IMR-90 (cell line): ENCODE measurements at regions not wholly inside any gene's neighbourhood (a gene's known extent, or its start where the extent isn't known, plus 50 kb on each side); places are given as distances from the start of the nearest gene placed in this dataset.

Source experiments
- POLR2A ChIP-seq: IDR thresholded peaks from 2 replicates; pipeline ENCODE4 v1.6.1; 2012; ENCODE audit warnings: mild to moderate bottlenecking, low read depth, low read length
- RAD21 ChIP-seq: IDR thresholded peaks from 2 replicates; pipeline ENCODE4 v1.6.1; 2012; ENCODE audit warnings: low read length, improper control_type of control experiment
- RFX5 ChIP-seq: IDR thresholded peaks from 2 replicates; pipeline ENCODE4 v1.8.0; 2012; ENCODE audit warnings: low read depth, mild to moderate bottlenecking, low read length, moderate library complexity
- SMC3 ChIP-seq: fragments of 150-350 bp; IDR thresholded peaks from 2 replicates; pipeline ENCODE4 v1.6.1; 2016; ENCODE audit warnings: low read depth, mild to moderate bottlenecking, antibody characterized with exemption, low read length, moderate library complexity
- TF ChIP-seq, protein P1 (sequence below): conservative IDR thresholded peaks from 2 replicates; pipeline ENCODE4 v1.5.1; 2012; ENCODE audit warnings: mild to moderate bottlenecking, low read depth, low read length, improper control_type of control experiment

DNA sequence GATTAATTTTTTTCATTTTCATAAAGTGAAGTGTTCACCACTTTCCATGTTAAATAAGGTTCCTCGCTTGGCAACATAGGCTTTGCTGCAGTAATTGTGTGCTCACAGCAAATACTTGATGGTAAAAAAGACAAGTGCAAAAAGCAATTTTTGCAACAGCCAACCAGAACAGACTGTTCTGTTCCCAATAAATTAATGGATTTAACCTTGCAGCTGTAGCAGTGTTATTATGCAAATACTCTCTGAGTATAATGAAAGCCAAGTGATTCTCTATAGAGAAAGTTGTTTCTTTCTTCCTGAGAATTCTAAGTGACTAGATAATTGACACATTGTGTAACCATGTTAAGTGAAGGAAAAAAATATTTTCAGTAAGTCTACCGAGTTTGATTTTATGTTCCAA is 183.7 kb upstream of the NAALADL2 start:
- TF ChIP-seq, protein P1, sequence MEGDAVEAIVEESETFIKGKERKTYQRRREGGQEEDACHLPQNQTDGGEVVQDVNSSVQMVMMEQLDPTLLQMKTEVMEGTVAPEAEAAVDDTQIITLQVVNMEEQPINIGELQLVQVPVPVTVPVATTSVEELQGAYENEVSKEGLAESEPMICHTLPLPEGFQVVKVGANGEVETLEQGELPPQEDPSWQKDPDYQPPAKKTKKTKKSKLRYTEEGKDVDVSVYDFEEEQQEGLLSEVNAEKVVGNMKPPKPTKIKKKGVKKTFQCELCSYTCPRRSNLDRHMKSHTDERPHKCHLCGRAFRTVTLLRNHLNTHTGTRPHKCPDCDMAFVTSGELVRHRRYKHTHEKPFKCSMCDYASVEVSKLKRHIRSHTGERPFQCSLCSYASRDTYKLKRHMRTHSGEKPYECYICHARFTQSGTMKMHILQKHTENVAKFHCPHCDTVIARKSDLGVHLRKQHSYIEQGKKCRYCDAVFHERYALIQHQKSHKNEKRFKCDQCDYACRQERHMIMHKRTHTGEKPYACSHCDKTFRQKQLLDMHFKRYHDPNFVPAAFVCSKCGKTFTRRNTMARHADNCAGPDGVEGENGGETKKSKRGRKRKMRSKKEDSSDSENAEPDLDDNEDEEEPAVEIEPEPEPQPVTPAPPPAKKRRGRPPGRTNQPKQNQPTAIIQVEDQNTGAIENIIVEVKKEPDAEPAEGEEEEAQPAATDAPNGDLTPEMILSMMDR, result no peak
- TF ChIP-seq RAD21 (no peak), RFX5 (no peak), POLR2A (no peak), SMC3 (no peak)
